ENCODE measurements at regions not wholly inside any gene's neighbourhood (a gene's known extent, or its start where the extent isn't known, plus 50 kb on each side); places are given as distances from the start of the nearest gene placed in this dataset.
A peak's percentile ranks its signal among the peaks of the same experiment; 100 is the strongest.
"Not testable (repeated sequence)": the region's sequence is repeated elsewhere in the genome, so short reads cannot be mapped to it uniquely, and the experiment has no call there.

- no peak for DNase-seq (ENCODE audit: low spot score)
These were observed 252.0 kb upstream of the GAS1 start for GRCh38 chr9:87199278-87199677.

GRCh38 chr9:87199782-87200181 is 252.5 kb upstream of the GAS1 start:
- no peak for DNase-seq (ENCODE audit: low spot score)

GRCh38 chr9:87201351-87201751 is 254.0 kb upstream of the GAS1 start:
- DNase-seq (ENCODE audit: low spot score): no peak

GRCh38 chr9:87206064-87206661 is 258.9 kb upstream of the GAS1 start:
- peak; percentile 61 for DNase-seq (ENCODE audit: low spot score)

GRCh38 chr9:87210658-87211057 is 263.4 kb upstream of the GAS1 start:
- not testable (repeated sequence) for DNase-seq (ENCODE audit: low spot score)

- DNase-seq (ENCODE audit: low spot score): no peak
These were observed 264.4 kb upstream of the GAS1 start for GRCh38 chr9:87211669-87212068.

GRCh38 chr9:87212605-87213021 is 265.3 kb upstream of the GAS1 start:
- peak; percentile 85 for DNase-seq (ENCODE audit: low spot score)

- DNase-seq (ENCODE audit: low spot score): no peak
These were observed 266.6 kb upstream of the GAS1 start for GRCh38 chr9:87213948-87214347.

- no peak for DNase-seq (ENCODE audit: low spot score)
These were observed 267.7 kb upstream of the GAS1 start for GRCh38 chr9:87214991-87215390.

- no peak for DNase-seq (ENCODE audit: low spot score)
These were observed 268.7 kb upstream of the GAS1 start for GRCh38 chr9:87216036-87216435.

GRCh38 chr9:87216897-87217455 is 269.7 kb upstream of the GAS1 start:
- no peak for DNase-seq (ENCODE audit: low spot score)

- peak; percentile 27 for DNase-seq (ENCODE audit: low spot score)
These were observed 274.0 kb upstream of the DAPK1 start for GRCh38 chr9:87223392-87224246.

- no peak for DNase-seq (ENCODE audit: low spot score)
These were observed 270.8 kb upstream of the DAPK1 start for GRCh38 chr9:87226896-87227295.

- no peak for DNase-seq (ENCODE audit: low spot score)
These were observed 270.2 kb upstream of the DAPK1 start for GRCh38 chr9:87227456-87227855.

GRCh38 chr9:87229108-87229507 is 268.6 kb upstream of the DAPK1 start:
- no peak for DNase-seq (ENCODE audit: low spot score)

- no peak for DNase-seq (ENCODE audit: low spot score)
These were observed 264.2 kb upstream of the DAPK1 start for GRCh38 chr9:87233431-87233830.

- DNase-seq (ENCODE audit: low spot score): no peak
These were observed 263.7 kb upstream of the DAPK1 start for GRCh38 chr9:87233899-87234455.

GRCh38 chr9:87234854-87235253 is 262.8 kb upstream of the DAPK1 start:
- DNase-seq (ENCODE audit: low spot score): no peak

- no peak for DNase-seq (ENCODE audit: low spot score)
These were observed 261.1 kb upstream of the DAPK1 start for GRCh38 chr9:87236546-87236945.

- DNase-seq (ENCODE audit: low spot score): no peak
These were observed 260.3 kb upstream of the DAPK1 start for GRCh38 chr9:87237336-87237735.

- no peak for DNase-seq (ENCODE audit: low spot score)
These were observed 259.1 kb upstream of the DAPK1 start for GRCh38 chr9:87238545-87238944.

GRCh38 chr9:87239312-87239711 is 258.4 kb upstream of the DAPK1 start:
- no peak for DNase-seq (ENCODE audit: low spot score)

- no peak for DNase-seq (ENCODE audit: low spot score)
These were observed 254.1 kb upstream of the DAPK1 start for GRCh38 chr9:87243602-87244001.
